ENCODE measurements at regions not wholly inside any gene's neighbourhood (a gene's known extent, or its start where the extent isn't known, plus 50 kb on each side); places are given as distances from the start of the nearest gene placed in this dataset.

GRCh38 chr1:114286179-114286578 is 132.5 kb upstream of the SYT6 start:
- Histone ChIP-seq H2AFZ (ENCODE audit: low read depth, low read length, poor library complexity, severe bottlenecking) (no peak overlapping the region), H3K27me3 (ENCODE audit: insufficient read depth, low read length) (0 out of 2 replicates have a peak, but pooled peaks cover 9% of the 10 kb centered on the region), H3K9me3 (ENCODE audit: control insufficient read depth in 1 of 2, insufficient read depth in 1 of 2, low read depth in 1 of 2, low read length in 2 of 2) (no peaks in the 10 kb centered on the region), H3K36me3 (ENCODE audit: control insufficient read depth in 1 of 2, insufficient read depth in 2 of 2, low read length in 2 of 2) (no peaks in the 10 kb centered on the region), H3K27ac (ENCODE audit: low read depth, low read length) (no peak overlapping the region), H4K20me1 (ENCODE audit: insufficient read depth) (no peaks in the 10 kb centered on the region), H3K4me3 (replicated peaks in 1 of 2; ENCODE audit: low read depth in 1 of 2, low read length in 2 of 2) (no peak overlapping the region), H3K4me2 (ENCODE audit: low read length) (no peak overlapping the region), H3K9ac (ENCODE audit: low read length) (no peak overlapping the region), H3K4me1 (ENCODE audit: control insufficient read depth in 1 of 2, insufficient read depth in 2 of 2, low read length in 2 of 2) (no peaks in the 10 kb centered on the region), H3K9me2 (ENCODE audit: insufficient read depth) (no peaks in the 10 kb centered on the region), H3K79me2 (ENCODE audit: insufficient read depth, low read length) (no peaks in the 10 kb centered on the region)
- ChIA-PET RAD21 (ENCODE audit: low non-redundant PET in 1 of 2, low total read pairs in 2 of 2, uncharacterized antibody in 2 of 2, unreplicated experiment in 2 of 2) (no interaction called here), CTCF (no interaction called here), POLR2A (no interaction called here)
- DNase-seq (ENCODE audit: low read depth, low spot score), result no peak
- no TSS peak for BruUV-seq (replicated peaks)
- ATAC-seq, result no peak
- intact Hi-C loops (cut with micrococcal nuclease), result loop anchor here (10.0 kb wide), 1 partner anchor 451 kb away; no protein-coding TSS in a partner anchor
- TF ChIP-seq SRF (IDR thresholded peaks at IDR 0.05; ENCODE audit: low read depth), result no peak
- TF ChIP-seq ATF3 (IDR thresholded peaks at IDR 0.05), result no peak
- TF ChIP-seq CBX3 (IDR thresholded peaks at IDR 0.05; ENCODE audit: low read depth), result no peak
- TF ChIP-seq ZFX (IDR thresholded peaks at IDR 0.05), result no peak
- TF ChIP-seq CEBPB (IDR thresholded peaks at IDR 0.05; ENCODE audit: low read depth), result no peak
- no peak for TF ChIP-seq FOSL1 (IDR thresholded peaks at IDR 0.05; ENCODE audit: low read depth)
- TF ChIP-seq MAX (IDR thresholded peaks at IDR 0.05), result no peak
- TF ChIP-seq ELF1 (IDR thresholded peaks at IDR 0.05; ENCODE audit: borderline replicate concordance, low read depth), result no peak
- no peak for TF ChIP-seq SIN3A (IDR thresholded peaks at IDR 0.05; ENCODE audit: low read depth)
- no peak for TF ChIP-seq CTCF (IDR thresholded peaks at IDR 0.05 in 2 of 3, conservative IDR thresholded peaks at IDR 0.05 in 1 of 3; ENCODE audit: borderline replicate concordance in 1 of 3, insufficient read depth in 1 of 3, low read depth in 2 of 3, low read length in 2 of 3)
- no peak for TF ChIP-seq JUND (IDR thresholded peaks at IDR 0.05)
- no peak for TF ChIP-seq TCF7L2 (IDR thresholded peaks at IDR 0.05; ENCODE audit: borderline replicate concordance, extremely low read depth, insufficient read depth, insufficient read length)
- no peak for TF ChIP-seq EZH2phosphoT487 (IDR thresholded peaks at IDR 0.05; ENCODE audit: borderline replicate concordance)
- TF ChIP-seq YY1 (IDR thresholded peaks at IDR 0.05; ENCODE audit: extremely low read depth, insufficient replicate concordance, low read depth, low read length), result no peak
- TF ChIP-seq POLR2A (IDR thresholded peaks at IDR 0.05; ENCODE audit: borderline replicate concordance, extremely low read depth, insufficient read depth, insufficient read length), result no peak
